Chondrocyte (in vitro differentiated cells): ENCODE measurements at regions not wholly inside any gene's neighbourhood (a gene's known extent, or its start where the extent isn't known, plus 50 kb on each side); places are given as distances from the start of the nearest gene placed in this dataset.

Experiments
- DNase-seq: peaks from one replicate; pipeline ENCODE4 v3.0.0; 2021; ENCODE audit warnings: mixed read lengths, low spot score
- H3K27ac Mint-ChIP-seq: one replicate; pipeline ENCODE4 v1.8.0; 2021; ENCODE audit warnings: mild to moderate bottlenecking, moderate library complexity, mixed read lengths; ENCODE audit not compliant: unreplicated experiment
- H3K27me3 Mint-ChIP-seq: 2 replicates; pipeline ENCODE4 v1.8.0; 2021; ENCODE audit warnings: low read depth, mixed read lengths
- H3K36me3 Mint-ChIP-seq: 2 replicates; pipeline ENCODE4 v1.8.0; 2021; ENCODE audit warnings: low read depth, mixed read lengths
- H3K4me1 Mint-ChIP-seq: 2 replicates; pipeline ENCODE4 v1.8.0; 2021; ENCODE audit warnings: low read depth, mild to moderate bottlenecking, mixed read lengths
- H3K4me3 Mint-ChIP-seq: one replicate; pipeline ENCODE4 v1.8.0; 2021; ENCODE audit warnings: mild to moderate bottlenecking, moderate library complexity, mixed read lengths; ENCODE audit not compliant: unreplicated experiment
- H3K9me3 Mint-ChIP-seq: 2 replicates; pipeline ENCODE4 v1.8.0; 2021; ENCODE audit warnings: low read depth, mixed read lengths
- TF ChIP-seq, protein P1 (sequence below): fragments of 200-600 bp; sonication (generic); IDR thresholded peaks from 2 replicates; pipeline ENCODE4 v1.5.0; 2021; ENCODE audit warnings: antibody characterized with exemption, mild to moderate bottlenecking, moderate library complexity

DNA sequence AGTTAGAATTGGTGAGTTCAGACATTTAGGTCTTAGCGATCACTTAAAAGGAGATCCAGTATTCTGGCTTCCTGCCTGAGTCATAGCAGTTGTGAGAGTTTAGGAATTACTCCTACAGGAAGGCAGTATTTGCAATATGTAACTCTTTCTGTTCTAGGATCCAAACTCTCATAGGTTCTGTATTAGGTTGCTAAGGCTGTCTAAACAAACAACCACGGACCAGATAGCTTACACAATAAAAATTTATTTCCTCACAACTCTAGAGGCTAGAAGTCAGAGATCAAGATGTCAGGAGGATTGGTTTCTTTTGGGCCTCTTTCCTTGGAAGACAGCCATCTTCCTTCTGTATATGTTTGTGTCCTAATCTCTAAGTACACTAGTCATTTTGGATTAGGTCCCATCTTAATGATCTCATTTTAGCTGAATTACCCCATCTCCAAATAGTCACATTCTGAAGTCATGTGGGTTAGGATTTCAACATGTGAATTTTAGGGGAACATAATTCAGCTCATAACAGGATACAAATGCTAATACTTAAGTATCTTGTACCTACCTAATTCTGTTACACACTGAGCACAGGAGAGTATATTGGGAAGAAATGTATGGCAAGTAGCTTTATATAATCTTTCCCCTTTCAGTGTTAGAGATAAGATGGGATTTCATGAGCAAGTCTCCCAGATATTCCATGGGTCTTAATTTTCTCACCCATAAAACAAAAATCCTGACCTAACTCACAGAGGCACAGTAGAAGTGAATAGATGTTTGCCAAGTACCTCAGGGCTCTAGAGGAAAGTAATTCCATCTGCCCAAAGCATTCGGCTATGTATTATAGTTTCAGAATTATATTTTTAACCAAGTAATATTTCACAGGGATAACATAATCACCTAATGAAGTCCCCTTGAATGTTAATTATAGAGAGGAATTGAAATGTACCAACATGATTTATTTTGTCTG lies 144.4 kb downstream of the PTBP2 start:
- H3K27me3 Mint-ChIP-seq, result no peaks in the 10 kb centered on the region
- peaks cover 22% of the 10 kb centered on the region for H3K9me3 Mint-ChIP-seq
- peak overlapping the region; percentile 25 for H3K27ac Mint-ChIP-seq
- DNase-seq, result no peak
- H3K36me3 Mint-ChIP-seq, result no peaks in the 10 kb centered on the region
- peaks cover 10% of the 10 kb centered on the region for H3K4me1 Mint-ChIP-seq
- TF ChIP-seq, protein P1, sequence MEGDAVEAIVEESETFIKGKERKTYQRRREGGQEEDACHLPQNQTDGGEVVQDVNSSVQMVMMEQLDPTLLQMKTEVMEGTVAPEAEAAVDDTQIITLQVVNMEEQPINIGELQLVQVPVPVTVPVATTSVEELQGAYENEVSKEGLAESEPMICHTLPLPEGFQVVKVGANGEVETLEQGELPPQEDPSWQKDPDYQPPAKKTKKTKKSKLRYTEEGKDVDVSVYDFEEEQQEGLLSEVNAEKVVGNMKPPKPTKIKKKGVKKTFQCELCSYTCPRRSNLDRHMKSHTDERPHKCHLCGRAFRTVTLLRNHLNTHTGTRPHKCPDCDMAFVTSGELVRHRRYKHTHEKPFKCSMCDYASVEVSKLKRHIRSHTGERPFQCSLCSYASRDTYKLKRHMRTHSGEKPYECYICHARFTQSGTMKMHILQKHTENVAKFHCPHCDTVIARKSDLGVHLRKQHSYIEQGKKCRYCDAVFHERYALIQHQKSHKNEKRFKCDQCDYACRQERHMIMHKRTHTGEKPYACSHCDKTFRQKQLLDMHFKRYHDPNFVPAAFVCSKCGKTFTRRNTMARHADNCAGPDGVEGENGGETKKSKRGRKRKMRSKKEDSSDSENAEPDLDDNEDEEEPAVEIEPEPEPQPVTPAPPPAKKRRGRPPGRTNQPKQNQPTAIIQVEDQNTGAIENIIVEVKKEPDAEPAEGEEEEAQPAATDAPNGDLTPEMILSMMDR, result no peak
- H3K4me3 Mint-ChIP-seq, result no peak overlapping the region

DNA sequence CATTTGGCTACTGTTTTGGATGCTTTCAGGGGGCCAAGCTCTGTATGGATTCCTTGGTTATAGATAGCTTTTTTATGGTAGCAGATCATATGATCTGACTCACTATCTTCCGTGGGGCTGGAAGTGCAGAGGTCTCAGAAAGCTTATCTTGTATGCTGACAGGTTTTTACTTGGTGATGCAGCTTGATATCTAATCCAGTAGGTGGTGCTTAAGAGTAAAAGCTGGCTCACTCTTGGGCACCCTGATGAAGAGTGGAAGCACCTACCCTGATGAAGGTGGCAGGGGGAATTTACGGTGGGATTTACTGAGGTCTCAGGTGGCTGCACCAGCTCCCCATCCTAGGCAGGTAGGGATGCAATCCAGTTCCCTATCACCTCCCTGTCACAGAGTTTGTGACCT lies 151.2 kb downstream of the PTBP2 start:
- Mint-ChIP-seq H3K9me3 (peaks cover 36% of the 10 kb centered on the region), H3K27ac (no peak overlapping the region), H3K36me3 (peaks cover 13% of the 10 kb centered on the region), H3K4me3 (no peak overlapping the region), H3K4me1 (no peaks in the 10 kb centered on the region), H3K27me3 (peaks cover 8% of the 10 kb centered on the region)
- TF ChIP-seq, protein P1, result no peak
- no peak for DNase-seq

DNA sequence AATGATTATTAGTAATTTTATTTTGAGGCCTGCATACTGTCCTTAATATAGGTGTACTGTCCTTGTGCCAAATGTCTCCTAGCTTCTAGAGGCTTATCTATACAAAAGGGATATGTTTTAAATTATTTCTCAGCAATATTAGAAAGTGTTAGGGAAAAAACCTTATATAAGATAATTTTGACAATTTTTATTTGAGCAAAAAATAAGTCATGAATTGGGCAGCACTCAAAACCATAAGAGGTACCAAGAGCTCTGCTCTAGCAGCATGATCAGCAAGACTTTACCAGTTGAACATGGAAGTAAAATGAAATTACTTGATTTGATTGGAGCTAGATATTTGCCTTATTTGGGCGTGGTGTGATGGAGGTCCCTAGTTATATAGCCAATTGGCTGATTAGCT lies 157.1 kb downstream of the PTBP2 start:
- H3K4me3 Mint-ChIP-seq, result no peak overlapping the region
- TF ChIP-seq, protein P1, result no peak
- peaks cover 4% of the 10 kb centered on the region for H3K36me3 Mint-ChIP-seq
- peaks cover 8% of the 10 kb centered on the region for H3K27me3 Mint-ChIP-seq
- DNase-seq, result no peak
- peaks cover 7% of the 10 kb centered on the region for H3K4me1 Mint-ChIP-seq
- no peak overlapping the region for H3K27ac Mint-ChIP-seq
- H3K9me3 Mint-ChIP-seq, result peaks cover 9% of the 10 kb centered on the region

DNA sequence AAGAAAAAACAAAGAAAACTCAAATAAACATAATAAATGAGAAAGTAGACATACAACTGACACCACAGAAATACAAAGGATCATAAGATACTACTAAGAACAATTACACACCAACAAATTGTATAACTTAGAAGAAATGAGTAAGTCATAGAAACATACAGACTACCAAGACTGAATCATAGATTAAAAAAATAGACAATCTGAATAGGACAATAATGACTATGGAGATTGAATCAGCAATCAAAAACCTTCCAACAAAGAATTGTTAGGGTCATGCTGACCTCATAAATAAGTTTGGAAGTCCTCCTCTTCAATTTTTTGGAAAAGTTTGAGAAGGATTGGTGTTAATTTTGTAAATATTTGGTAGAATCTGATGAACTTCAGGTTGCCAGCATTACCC lies 159.0 kb downstream of the PTBP2 start:
- peaks cover 2% of the 10 kb centered on the region for H3K36me3 Mint-ChIP-seq
- DNase-seq, result no peak
- H3K4me3 Mint-ChIP-seq, result no peak overlapping the region
- H3K27me3 Mint-ChIP-seq, result peaks cover 4% of the 10 kb centered on the region
- H3K4me1 Mint-ChIP-seq, result peaks cover 7% of the 10 kb centered on the region
- H3K9me3 Mint-ChIP-seq, result peaks cover 6% of the 10 kb centered on the region
- H3K27ac Mint-ChIP-seq, result no peak overlapping the region
- TF ChIP-seq, protein P1, result no peak

DNA sequence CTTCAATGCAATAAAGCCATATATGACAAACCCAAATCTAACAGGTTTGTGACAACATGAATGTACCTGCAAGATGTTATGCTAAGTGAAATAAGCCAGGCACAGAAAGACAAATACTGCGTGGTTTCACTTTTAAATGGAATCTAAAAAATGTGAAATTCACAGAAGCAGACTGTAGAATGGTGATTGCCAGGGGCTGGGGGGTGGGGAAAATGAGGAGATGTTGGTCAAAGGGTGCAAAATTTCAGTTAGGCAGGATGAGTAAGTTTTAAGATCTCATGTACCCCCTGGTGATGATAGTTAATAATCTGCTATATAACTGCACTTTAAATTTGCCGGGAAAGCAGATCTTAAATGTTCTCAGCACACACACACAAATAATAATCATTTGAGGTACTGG lies 160.5 kb downstream of the PTBP2 start:
- Mint-ChIP-seq H3K4me3 (no peak overlapping the region), H3K27ac (no peak overlapping the region), H3K9me3 (peaks cover 6% of the 10 kb centered on the region), H3K36me3 (no peaks in the 10 kb centered on the region), H3K27me3 (peaks cover 6% of the 10 kb centered on the region), H3K4me1 (peaks cover 7% of the 10 kb centered on the region)
- DNase-seq, result no peak
- TF ChIP-seq, protein P1, result no peak
